KMS-11 (cell line): ENCODE measurements at regions not wholly inside any gene's neighbourhood (a gene's known extent, or its start where the extent isn't known, plus 50 kb on each side); places are given as distances from the start of the nearest gene placed in this dataset.
"Not testable (repeated sequence)": the region's sequence is repeated elsewhere in the genome, so short reads cannot be mapped to it uniquely, and the experiment has no call there.

Experiments used
- H2AFZ ChIP-seq: fragments of 200-600 bp; sonication (generic); 2 replicates; pipeline ENCODE4 v1.6.1; 2016; ENCODE audit warnings: antibody characterized with exemption, mixed run types, low read depth
- H3K27ac ChIP-seq: fragments of 200-600 bp; sonication (generic); 2 replicates; pipeline ENCODE4 v1.6.1; 2016; ENCODE audit warnings: mild to moderate bottlenecking, mixed run types
- H3K27me3 ChIP-seq: fragments of 200-600 bp; sonication (generic); 2 replicates; pipeline ENCODE4 v1.6.1; 2017; ENCODE audit warnings: mild to moderate bottlenecking, low read depth, mixed run types, moderate library complexity; ENCODE audit not compliant: insufficient read depth
- H3K36me3 ChIP-seq: fragments of 200-600 bp; sonication (generic); 2 replicates; pipeline ENCODE4 v1.6.1; 2017; ENCODE audit warnings: mild to moderate bottlenecking, mixed run types; ENCODE audit not compliant: insufficient read depth
- H3K4me1 ChIP-seq: fragments of 200-600 bp; sonication (generic); 2 replicates; pipeline ENCODE4 v1.6.1; 2016; ENCODE audit warnings: mild to moderate bottlenecking, low read depth, mixed run types; ENCODE audit not compliant: poor library complexity, severe bottlenecking
- H3K4me2 ChIP-seq: fragments of 200-600 bp; sonication (generic); 2 replicates; pipeline ENCODE4 v1.7.0; 2016; ENCODE audit warnings: mild to moderate bottlenecking, mixed run types
- H3K4me3 ChIP-seq: fragments of 200-600 bp; sonication (generic); IDR thresholded peaks from 2 replicates; pipeline ENCODE4 v1.6.1; 2017; ENCODE audit warnings: low read depth, low read length, mixed read lengths; ENCODE audit not compliant: insufficient read depth
- H3K79me2 ChIP-seq: fragments of 200-600 bp; sonication (generic); 2 replicates; pipeline ENCODE4 v1.6.1; 2016; ENCODE audit warnings: low read depth, mixed run types; ENCODE audit not compliant: insufficient read depth
- H3K9ac ChIP-seq: fragments of 200-600 bp; sonication (generic); 2 replicates; pipeline ENCODE4 v1.6.1; 2016; ENCODE audit warnings: mild to moderate bottlenecking, mixed run types
- H4K20me1 ChIP-seq: fragments of 200-600 bp; sonication (generic); 2 replicates; pipeline ENCODE4 v1.6.1; 2016; ENCODE audit warnings: mild to moderate bottlenecking, mixed run types; ENCODE audit not compliant: insufficient read depth
- TF ChIP-seq, protein P1 (sequence below): fragments of 200-600 bp; sonication (generic); conservative IDR thresholded peaks from 2 replicates; pipeline ENCODE4 v1.6.1; 2017; ENCODE audit warnings: low read depth, mild to moderate bottlenecking, antibody characterized with exemption, low read length, moderate library complexity, mixed read lengths

DNA sequence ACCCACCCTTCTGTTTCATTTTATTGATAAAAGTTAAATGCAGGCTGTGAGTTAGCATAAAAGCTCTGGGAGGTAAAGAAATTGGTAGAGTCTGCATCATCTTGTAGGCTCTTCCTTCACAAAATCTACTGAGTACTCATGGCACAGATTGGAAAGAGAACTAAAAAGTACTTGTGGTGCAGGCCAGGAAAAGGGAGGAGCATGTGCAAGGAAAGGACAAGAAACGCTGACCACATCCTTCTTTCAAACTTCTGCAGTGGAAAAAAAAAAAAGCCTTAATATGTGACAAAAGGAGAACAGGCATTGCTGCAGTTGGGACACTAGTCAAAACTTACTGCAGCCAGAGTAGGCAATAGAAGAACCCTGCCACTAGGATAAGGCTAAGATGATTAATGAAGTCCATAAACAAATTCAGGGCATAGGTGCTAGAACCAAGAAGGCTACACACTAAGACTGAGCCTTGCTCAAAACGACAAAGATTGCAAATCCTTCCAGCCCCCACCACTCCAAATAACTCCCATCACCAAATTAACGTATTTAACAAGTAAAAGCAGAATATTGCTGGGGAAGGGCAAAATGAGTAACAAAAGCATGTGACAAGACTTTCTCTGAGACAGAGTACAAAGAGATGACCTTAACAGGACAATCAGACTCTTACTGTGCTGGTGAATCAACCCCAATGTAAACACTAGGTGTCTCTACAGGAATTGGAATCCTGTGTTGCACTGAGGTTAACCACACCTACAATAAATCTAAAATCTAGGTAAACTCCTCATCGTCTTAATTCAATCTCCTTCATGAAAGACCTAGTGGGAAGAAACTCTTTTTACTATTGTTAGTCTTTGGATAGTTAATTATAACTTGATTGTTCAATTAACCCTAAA, 1024.8 kb downstream of the TLE1 start:
- Histone ChIP-seq H3K9ac (no peak overlapping the region), H3K4me3 (no peak overlapping the region), H3K79me2 (no peaks in the 10 kb centered on the region), H4K20me1 (no peaks in the 10 kb centered on the region), H3K27ac (no peak overlapping the region), H2AFZ (no peak overlapping the region), H3K27me3 (no peaks in the 10 kb centered on the region), H3K36me3 (no peaks in the 10 kb centered on the region), H3K4me1 (no peaks in the 10 kb centered on the region), H3K4me2 (no peak overlapping the region)
- TF ChIP-seq, protein P1, sequence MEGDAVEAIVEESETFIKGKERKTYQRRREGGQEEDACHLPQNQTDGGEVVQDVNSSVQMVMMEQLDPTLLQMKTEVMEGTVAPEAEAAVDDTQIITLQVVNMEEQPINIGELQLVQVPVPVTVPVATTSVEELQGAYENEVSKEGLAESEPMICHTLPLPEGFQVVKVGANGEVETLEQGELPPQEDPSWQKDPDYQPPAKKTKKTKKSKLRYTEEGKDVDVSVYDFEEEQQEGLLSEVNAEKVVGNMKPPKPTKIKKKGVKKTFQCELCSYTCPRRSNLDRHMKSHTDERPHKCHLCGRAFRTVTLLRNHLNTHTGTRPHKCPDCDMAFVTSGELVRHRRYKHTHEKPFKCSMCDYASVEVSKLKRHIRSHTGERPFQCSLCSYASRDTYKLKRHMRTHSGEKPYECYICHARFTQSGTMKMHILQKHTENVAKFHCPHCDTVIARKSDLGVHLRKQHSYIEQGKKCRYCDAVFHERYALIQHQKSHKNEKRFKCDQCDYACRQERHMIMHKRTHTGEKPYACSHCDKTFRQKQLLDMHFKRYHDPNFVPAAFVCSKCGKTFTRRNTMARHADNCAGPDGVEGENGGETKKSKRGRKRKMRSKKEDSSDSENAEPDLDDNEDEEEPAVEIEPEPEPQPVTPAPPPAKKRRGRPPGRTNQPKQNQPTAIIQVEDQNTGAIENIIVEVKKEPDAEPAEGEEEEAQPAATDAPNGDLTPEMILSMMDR = no peak

DNA sequence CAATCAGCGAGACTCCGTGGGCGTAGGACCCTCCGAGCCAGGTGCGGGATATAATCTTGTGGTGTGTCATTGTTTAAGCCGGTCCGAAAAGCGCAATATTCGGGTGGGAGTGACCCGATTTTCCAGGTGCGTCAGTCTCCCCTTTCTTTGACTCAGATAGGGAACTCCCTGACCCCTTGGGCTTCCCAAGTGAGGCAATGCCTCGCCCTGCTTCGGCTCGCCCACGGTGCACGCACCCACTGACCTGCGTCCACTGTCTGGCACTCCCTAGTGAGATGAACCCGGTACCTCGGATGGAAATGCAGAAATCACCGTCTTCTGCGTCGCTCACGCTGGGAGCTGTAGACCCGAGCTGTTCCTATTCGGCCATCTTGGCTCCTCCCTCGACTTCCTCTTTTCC, 1029.6 kb downstream of the TLE1 start:
- H2AFZ ChIP-seq, H3K4me3 ChIP-seq, H3K79me2 ChIP-seq, H3K4me1 ChIP-seq, H4K20me1 ChIP-seq, H3K36me3 ChIP-seq, H3K4me2 ChIP-seq, H3K27ac ChIP-seq, H3K27me3 ChIP-seq, H3K9ac ChIP-seq: not testable (repeated sequence)

DNA sequence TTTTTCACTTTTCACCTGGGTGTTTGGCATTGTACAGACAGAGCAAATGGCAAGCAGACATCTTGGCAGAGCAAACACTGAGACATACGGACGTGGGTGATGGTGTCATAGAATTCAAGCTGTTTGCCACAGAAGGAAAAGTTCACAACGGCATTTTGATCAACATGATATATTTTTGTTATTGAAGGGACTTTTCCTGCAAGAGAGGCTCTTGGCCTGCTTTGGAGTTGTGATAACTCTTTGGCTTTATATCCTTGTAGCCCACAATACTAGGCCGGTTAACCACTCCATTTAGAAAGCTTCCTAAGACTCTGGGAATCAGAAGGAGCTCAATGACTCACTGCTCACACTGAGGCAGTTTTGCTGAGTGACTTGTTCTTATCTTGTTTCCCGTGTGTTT, 1038.3 kb downstream of the TLE1 start:
- no peak overlapping the region for H3K4me3 ChIP-seq
- no peak overlapping the region for H2AFZ ChIP-seq
- TF ChIP-seq, protein P1 = no peak
- no peaks in the 10 kb centered on the region for H3K27me3 ChIP-seq
- no peaks in the 10 kb centered on the region for H4K20me1 ChIP-seq
- H3K79me2 ChIP-seq = no peaks in the 10 kb centered on the region
- H3K4me2 ChIP-seq = no peak overlapping the region
- no peaks in the 10 kb centered on the region for H3K4me1 ChIP-seq
- H3K9ac ChIP-seq = no peak overlapping the region
- H3K36me3 ChIP-seq = no peaks in the 10 kb centered on the region
- H3K27ac ChIP-seq = no peak overlapping the region

DNA sequence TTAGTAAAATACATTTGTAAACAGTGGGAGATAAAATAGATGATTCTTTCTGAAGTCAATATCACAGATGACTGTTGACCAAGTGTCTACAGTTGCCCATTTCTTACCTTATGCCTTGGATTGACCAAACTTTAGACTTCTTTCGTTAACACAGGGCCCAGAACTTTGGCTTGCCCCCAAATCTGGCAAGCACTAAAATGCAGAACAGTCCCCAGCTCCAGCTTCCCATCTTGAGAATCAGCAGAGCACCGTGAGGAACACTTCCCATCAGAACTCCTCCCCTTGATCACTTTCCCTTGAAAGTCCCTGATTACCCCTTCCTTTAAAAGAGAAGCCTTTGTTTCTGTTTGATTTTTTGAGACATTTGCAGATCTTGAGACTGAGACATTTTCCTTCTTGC, 1039.9 kb downstream of the TLE1 start:
- Histone ChIP-seq H3K4me3 (no peak overlapping the region), H3K27me3 (no peaks in the 10 kb centered on the region), H4K20me1 (no peaks in the 10 kb centered on the region), H3K9ac (no peak overlapping the region), H3K36me3 (no peaks in the 10 kb centered on the region), H3K4me1 (no peaks in the 10 kb centered on the region), H3K79me2 (no peaks in the 10 kb centered on the region), H3K27ac (no peak overlapping the region), H2AFZ (no peak overlapping the region), H3K4me2 (no peak overlapping the region)
- TF ChIP-seq, protein P1 = no peak

DNA sequence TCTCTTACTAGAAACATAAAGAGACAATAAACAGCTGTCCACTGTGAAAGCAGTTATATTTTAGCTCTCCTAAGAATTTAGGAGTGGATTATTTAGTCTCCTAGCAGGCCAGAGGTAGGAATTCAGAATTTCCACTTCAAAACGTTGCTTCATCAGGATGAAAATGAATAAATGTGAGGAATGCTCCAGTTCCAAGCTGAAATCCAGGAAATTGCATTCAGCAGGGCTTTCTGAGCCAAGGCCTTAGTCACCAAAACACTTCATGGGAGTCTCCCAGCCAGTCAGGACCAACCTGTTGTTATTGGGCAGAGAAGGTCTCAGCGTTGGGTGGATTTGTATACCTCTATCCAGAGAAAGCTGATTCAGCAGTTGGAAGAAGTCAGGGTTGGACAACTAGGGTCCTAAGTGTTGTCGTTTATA, 1040.3 kb downstream of the TLE1 start:
- no peaks in the 10 kb centered on the region for H3K79me2 ChIP-seq
- H3K4me1 ChIP-seq = no peaks in the 10 kb centered on the region
- TF ChIP-seq, protein P1 = no peak
- H3K9ac ChIP-seq = no peak overlapping the region
- H3K27me3 ChIP-seq = no peaks in the 10 kb centered on the region
- no peak overlapping the region for H2AFZ ChIP-seq
- H3K4me3 ChIP-seq = no peak overlapping the region
- no peaks in the 10 kb centered on the region for H4K20me1 ChIP-seq
- no peak overlapping the region for H3K4me2 ChIP-seq
- no peaks in the 10 kb centered on the region for H3K36me3 ChIP-seq
- H3K27ac ChIP-seq = no peak overlapping the region
